Erythroblast (primary cell): ENCODE measurements at regions not wholly inside any gene's neighbourhood (a gene's known extent, or its start where the extent isn't known, plus 50 kb on each side); places are given as distances from the start of the nearest gene placed in this dataset.

ENCODE experiments used
- DNase-seq, 2 experiments: peaks; one replicate each; lab custom pipeline; 2025; lab: John Stamatoyannopoulos, UW
- GATA1 ChIP-seq: IDR thresholded peaks from 2 replicates; pipeline ENCODE4 v1.6.1; 2011; ENCODE audit warnings: low read depth, mild to moderate bottlenecking, control low read depth, low read length, moderate library complexity
- POLR2A ChIP-seq: IDR thresholded peaks from 2 replicates; pipeline ENCODE4 v1.6.1; 2011; ENCODE audit warnings: mild to moderate bottlenecking, low read length

DNA sequence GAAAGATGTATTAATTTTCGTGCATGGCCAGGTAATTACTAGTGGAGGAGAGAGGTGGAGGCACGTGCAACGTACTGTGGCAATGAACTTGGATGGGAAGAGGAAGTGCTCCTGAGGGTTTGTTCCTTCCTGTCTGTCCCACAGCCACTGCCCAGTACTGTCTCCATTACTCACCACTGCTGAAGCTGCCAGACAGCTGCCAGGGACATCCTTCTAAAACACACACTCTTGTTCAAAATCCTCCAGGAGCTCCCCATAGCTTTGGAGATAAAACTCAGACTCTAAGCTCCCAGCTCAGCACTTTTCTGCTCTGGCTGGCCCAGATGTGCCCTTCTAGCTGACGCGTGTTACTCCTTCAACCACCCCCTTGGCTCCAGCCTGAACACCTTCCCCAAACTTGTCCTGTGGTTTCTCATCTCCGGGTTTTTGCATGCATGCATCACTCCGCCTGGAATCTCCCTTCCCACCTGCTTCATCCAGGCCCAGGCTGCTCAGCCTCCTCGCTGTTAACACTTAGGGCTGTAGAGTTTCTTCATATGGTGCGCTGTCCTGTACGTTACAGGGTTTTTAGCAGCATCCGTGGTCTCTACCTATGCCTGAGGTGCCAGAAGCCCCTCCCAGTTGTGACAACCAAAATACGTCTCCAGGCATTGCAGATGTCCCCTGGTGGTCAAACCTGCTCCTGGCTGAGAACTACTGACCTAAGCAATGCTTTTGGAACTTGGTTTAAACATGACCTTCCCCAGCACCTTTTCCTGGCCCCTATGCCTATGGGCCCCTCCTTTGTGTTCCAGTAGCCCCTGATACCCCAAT lies 69.5 kb downstream of the C11orf91 start:
- DNase-seq, result no peak
- no peak for TF ChIP-seq POLR2A
- no peak for TF ChIP-seq GATA1

DNA sequence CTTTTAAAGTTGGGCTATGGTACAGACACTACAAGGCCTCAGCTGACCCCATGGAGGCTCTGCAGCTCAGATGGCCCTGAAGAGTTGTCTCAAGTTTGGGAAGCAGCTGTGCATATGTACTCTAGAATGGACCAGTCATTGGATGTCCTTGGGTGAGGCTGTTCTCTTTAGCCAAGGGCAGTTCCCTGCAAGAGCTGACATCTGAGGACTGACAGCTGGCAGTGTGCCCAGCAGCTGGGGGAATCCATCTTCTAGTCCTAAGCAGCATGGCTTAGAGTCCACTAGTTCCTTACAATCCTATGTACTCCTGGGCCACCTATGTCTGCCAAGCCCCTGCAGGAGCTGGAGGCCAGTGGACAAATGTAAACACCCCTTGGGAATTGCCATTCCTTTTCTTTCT lies 76.5 kb downstream of the C11orf91 start:
- TF ChIP-seq GATA1 (no peak), POLR2A (no peak)
- DNase-seq, result peak in 1 of 2 experiments; percentile 9

DNA sequence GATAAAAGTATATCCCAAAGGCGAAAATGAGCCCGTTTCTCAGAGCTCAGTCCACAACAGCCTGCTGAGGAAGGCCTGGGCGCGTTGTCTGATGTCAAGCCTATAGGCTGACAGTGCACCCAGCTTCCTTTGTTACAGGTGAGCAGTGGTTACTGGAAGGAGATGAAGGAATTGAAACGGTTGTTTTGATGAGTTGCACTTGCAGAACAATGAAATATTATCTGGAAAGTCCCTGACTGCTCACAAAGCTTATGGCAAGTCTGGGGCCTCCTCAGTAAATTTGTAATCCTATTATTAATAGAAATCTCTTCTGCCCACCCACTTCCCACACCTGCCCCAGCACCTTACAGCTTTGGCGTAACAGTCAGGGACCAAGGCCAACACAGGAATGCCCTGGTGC lies 77.8 kb downstream of the C11orf91 start:
- DNase-seq, result no peak
- no peak for TF ChIP-seq POLR2A

DNA sequence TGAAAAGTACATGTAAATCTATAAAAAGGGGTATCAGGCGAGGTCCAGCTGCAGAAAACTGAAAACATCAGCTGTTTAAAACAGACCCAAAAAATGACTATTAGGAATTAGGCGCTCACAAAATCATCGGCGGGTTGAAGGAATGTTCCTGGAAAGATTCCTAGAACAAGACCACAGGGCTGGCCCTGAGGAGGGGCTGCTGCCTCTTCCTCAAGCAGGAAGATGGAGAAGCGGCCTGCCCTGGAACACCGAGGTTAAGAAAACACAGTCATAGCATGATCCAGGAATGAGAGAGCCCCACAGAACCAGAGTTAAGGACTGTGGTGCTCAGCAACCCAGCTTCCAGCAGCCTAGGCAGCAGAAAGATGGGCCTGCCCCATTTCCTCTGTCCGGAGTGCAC lies 78.4 kb downstream of the C11orf91 start:
- TF ChIP-seq POLR2A, result no peak
- TF ChIP-seq GATA1, result no peak
- no peak for DNase-seq

DNA sequence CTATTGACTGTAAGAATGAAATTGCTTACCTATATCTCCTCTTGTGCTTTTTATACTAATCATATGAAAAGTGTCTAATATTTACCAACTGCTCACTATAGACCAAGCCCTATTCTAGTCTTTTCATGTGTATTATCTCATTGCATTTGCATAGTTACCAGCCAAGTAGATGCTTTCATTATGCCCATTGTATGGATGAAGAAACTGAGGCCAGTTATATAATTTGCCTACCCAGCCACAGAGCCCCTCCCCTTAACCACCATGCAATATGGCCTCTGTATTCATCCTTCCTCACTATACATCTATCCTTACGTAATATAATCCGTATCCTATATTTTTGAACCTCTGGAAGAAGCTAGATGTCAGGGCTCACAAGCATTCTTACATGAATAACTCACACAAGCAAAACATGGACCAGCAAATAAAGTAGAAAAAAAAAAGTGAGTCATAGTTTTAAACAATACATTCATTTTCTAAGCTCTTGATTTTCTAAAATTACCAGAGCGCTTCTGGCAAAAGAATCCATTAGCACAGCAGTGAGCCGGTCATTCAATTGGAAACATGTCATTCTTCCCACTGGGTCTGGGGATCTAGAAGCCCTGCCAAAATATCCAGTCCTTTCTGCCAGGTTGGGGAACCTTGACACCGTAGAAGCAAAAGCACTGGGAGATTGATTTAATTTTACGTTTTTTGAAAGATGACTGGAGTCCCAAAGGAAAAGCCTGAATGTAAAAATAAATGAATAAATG lies 80.0 kb downstream of the C11orf91 start:
- TF ChIP-seq GATA1 (no peak), POLR2A (no peak)
- no peak for DNase-seq

DNA sequence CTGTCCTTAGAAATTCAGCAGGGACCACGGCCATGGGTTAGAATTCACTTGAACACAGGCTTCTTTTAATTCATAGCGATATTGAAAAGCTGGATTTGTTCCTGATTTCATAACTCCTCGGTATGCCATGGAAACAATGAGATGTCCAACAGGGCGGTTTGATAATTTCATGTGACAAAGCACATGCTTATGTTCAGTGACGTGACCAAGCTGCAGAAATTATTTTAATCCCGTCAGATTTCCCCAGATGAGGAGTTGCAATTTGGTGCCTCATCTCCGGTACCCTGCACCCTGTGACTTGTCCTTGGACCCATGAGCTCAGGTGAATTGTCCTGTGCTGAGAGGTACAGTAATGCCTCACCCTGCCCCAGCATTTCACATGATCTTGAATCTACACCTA lies 81.7 kb downstream of the C11orf91 start:
- TF ChIP-seq GATA1, result no peak
- no peak for DNase-seq

DNA sequence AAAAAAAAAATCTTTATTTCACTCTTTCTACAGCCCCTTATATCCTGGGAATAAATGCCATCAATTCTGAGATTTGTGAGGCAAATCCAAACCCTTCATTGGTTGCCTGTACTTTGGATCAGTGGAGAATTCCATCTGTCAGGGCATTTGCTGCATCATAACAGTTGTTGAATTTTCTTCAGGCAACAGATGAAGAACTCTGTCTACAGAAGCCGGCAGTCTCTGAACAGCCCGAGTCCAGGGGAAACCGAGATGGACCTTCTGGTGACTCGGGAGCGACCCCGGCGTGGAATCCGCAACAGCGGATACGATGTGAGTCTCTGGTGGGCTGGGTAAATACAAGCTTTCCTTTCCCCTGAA lies 82.3 kb downstream of the C11orf91 start:
- TF ChIP-seq GATA1 (no peak), POLR2A (no peak)
- no peak for DNase-seq

DNA sequence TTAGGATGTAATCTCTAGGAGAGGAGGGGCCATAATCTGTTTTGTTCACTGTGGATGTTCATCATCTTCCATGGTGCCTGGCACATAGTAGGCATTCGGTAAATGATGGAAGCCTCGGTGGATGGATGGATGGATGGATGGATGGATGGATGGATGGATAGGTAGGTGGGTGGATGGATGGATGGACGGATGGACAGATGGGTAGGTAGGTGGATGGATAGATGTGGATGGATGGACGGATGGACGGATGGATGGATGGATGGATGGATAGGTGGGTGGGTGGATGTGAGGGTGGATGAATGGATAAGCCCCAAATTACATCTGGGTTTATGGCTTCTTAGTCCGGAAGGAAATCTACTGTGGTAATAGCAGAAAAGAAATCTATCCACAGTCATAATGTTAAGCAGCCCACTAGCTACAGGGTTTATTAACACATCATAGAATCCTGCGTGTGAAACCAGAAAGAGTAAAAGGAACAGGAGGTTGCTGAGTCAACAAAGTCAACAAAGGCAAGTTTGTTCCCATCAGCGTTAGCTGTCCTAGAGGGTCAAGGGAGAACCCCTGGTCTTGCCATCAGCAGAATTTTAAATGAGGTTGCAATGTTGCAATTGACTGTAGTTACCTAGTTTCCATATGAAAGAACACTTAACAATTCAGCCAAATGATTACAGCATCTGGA lies 82.8 kb downstream of the C11orf91 start:
- TF ChIP-seq POLR2A, result no peak
- TF ChIP-seq GATA1, result no peak
- no peak for DNase-seq

DNA sequence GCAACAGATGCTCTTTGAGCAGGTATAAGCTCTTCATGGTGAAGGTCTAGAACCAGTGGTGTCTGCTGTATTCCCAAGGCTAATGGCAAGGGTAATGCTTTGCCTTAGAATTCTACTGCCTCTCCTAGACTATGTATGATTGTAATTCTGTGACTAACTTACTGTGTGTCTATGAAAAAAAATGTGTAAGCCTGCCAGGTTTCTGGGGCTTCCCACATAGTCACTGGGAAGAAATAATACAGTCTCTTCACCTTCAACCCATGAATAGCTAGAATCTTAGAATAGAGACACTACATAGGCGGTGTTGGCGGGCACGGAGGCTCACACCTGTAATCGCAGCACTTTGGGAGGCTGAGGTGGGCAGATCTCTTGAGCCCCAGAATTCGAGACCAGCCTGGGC lies 84.1 kb downstream of the C11orf91 start:
- TF ChIP-seq GATA1 (no peak), POLR2A (no peak)
- DNase-seq, result no peak

DNA sequence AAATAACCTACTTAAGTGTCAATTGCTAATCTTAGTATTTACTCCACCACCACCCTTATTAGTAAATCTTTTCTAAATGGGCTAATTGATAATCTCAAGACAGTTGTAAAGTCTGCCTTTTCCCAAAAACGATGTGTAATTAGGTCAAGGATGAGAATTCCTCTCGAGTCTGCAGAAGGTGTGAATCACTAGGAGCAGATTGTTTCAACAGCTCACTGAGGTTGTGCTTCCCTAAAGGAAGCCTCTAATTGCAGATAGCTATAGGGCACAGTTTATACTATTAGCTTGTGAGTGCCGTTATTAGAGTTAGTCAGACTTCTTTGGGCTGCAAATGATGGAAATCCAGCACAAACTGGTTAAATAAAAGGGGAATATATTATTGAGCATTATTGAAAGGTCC lies 84.9 kb downstream of the C11orf91 start:
- no peak for DNase-seq
- TF ChIP-seq GATA1 (no peak), POLR2A (no peak)

DNA sequence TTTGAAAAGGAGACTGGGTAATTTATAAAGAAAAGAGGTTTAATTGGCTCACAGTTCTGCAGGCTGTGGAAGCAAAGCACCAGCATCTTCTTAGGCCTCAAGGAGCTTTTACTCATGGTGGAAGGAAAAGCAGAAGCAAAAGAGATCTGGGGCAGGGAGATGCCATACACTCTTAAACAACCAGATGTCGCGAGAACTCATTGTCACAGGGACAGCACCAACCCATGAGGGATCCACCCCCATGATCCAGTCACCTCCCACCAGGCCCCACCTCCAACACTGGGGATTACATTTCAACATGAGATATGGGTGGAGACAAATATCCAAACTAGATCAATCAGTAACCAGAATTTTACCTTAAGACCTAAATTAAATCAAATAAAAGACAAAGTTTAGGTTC lies 87.2 kb downstream of the C11orf91 start:
- no peak for DNase-seq

DNA sequence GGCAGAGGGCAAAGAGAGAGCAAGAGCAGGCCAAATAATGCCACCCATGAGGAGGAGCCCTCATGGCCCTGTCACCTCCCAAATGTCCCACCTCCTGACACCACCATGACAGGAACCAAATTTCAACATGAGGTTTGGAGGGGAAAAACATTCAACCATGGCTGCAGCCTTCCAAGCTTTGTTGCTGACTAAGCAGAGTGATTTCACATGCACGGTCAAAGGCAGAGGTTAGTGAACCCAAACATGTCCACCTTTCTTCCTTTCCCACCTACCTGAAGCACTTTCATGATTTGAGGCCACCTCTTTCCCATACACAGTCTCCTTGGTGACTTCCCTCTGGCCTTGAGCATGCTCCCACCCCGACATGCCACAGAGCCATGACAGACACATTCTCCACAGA lies 89.7 kb downstream of the C11orf91 start:
- no peak for DNase-seq
- no peak for TF ChIP-seq GATA1
- no peak for TF ChIP-seq POLR2A

More for the DNA sequence above, 87.2 kb downstream of the C11orf91 start:
- TF ChIP-seq GATA1 (no peak), POLR2A (no peak)

DNA sequence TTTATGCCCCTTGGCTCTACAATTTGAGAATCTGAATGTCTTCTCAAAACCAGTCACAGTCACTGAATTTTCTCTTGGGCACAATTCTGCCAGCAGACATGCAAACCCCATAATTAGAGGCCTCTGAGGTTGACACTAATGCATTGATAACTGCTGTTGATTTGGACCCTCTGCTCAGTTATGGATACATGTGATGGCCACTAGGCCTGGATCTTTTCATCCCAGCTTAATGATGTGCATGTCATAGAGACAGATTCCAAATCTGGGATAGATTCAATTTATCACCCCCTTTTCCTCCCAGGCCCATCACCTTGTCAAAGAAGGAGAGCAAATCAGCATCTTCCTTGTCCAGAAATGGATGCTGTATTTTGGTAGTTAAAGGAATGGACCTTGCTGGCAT lies 92.2 kb downstream of the C11orf91 start:
- DNase-seq, result no peak

DNA sequence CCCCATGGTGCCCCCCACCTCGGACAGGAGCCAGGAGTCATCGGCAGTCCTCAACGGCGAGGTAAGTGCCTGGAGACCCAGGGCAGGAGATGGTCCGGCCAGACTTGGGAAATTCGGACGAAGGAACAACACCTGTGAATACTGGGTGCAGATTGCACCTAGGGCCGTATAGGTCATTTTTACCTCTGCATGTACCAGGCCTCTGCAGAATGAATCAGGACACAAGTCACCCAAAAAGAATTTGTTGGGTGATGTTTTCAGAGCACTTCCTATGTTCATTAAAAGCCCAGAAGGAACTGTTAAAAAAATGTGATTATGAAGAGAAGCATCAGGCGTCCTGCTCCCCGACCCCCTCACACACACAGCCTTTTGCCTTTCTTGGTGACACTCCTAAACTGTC lies 93.9 kb downstream of the C11orf91 start:
- DNase-seq, result no peak
- TF ChIP-seq GATA1 (no peak), POLR2A (no peak)

More for the DNA sequence above, 92.2 kb downstream of the C11orf91 start:
- TF ChIP-seq GATA1 (no peak), POLR2A (no peak)
